ENCODE measurements at regions not wholly inside any gene's neighbourhood (a gene's known extent, or its start where the extent isn't known, plus 50 kb on each side); places are given as distances from the start of the nearest gene placed in this dataset.

DNA sequence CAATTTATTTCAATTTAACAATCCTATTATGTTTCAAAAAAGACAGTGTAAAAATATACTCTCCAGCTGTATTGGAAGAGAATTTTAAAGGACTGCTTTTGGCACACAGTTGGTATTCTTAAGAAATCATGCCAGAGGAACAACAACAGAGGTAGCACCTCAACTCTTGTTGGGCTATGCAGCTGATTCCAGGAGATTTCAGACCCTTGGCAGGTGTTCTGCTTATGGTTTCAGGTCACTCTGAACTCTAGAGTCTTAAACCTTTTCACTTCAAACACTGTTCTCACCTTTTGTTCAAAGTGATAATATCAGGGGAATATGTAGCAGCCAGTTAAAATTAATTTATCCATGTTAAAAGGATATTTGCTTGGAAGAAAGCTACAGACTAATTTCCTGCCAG, 160.1 kb downstream of the PFKFB3 start:
- TF ChIP-seq, protein P1, sequence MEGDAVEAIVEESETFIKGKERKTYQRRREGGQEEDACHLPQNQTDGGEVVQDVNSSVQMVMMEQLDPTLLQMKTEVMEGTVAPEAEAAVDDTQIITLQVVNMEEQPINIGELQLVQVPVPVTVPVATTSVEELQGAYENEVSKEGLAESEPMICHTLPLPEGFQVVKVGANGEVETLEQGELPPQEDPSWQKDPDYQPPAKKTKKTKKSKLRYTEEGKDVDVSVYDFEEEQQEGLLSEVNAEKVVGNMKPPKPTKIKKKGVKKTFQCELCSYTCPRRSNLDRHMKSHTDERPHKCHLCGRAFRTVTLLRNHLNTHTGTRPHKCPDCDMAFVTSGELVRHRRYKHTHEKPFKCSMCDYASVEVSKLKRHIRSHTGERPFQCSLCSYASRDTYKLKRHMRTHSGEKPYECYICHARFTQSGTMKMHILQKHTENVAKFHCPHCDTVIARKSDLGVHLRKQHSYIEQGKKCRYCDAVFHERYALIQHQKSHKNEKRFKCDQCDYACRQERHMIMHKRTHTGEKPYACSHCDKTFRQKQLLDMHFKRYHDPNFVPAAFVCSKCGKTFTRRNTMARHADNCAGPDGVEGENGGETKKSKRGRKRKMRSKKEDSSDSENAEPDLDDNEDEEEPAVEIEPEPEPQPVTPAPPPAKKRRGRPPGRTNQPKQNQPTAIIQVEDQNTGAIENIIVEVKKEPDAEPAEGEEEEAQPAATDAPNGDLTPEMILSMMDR (conservative IDR thresholded peaks at IDR 0.05) = no peak
- no peak for TF ChIP-seq ZFX (IDR thresholded peaks at IDR 0.05)
- no peak overlapping the region; the same call in 1 of the 2 replicates for H3K27ac ChIP-seq

DNA sequence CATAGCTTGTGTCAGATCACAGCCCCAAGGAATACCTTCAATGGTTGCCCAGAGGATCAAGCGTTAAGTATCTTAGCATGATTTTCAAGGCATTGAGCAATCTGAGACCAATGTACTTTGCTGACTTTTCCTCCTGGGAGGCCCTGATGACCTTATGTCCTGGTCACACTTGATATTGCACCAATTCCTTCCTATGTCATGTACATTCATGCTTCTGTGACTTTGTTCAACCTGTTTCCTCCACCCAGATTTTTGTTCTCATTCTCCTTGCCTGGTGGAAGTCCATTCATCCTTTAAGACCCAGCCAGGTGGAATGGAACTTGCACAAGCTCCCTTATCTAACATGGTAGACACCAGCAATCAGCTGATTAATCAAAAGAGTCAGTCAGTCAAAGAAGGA, 160.8 kb downstream of the PFKFB3 start:
- no peak overlapping the region; the same call in 1 of the 2 replicates for H3K27ac ChIP-seq
- TF ChIP-seq, protein P1 (conservative IDR thresholded peaks at IDR 0.05) = no peak
- TF ChIP-seq ZFX (IDR thresholded peaks at IDR 0.05) = no peak

DNA sequence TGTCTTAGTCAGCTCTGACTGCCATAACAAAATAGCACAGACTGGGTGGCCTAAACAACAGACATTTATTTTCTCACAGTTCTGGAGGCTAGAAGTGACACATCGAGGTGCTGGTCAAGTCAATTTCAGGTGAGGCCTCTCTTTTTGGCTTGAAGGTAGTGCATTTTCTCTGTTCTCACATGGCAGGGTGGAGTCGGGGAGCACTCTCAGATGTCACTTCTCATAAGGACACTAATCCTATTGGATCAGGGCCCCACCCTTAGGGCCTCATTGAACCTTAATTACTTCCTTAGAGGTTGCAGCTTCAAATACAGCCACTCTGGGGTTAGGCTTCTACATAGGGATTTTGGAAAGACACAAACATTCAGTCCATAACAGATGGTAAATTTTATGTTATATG, 161.6 kb downstream of the PFKFB3 start:
- TF ChIP-seq ZFX (IDR thresholded peaks at IDR 0.05) = no peak
- TF ChIP-seq, protein P1 (conservative IDR thresholded peaks at IDR 0.05) = no peak

DNA sequence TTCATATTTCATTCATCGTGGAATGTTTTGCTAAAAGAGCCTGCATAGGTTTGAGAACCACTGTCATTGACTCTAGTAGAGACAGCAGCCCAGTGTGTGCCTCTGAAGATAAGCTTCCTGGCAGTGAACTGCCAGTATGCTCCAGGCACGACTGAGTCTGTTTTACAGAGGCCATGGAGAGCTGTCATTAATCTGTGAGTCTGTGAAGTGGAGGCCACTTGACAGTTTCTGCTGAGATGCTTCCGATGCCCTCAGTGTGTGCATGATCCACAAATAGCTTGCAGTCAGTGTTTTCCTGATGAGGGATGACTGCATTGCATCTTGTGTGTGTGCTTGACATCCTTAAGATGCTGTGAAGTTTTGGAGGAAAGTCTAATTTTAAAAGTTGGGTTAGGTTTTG, 162.2 kb downstream of the PFKFB3 start:
- TF ChIP-seq ZFX (IDR thresholded peaks at IDR 0.05) = no peak
- TF ChIP-seq, protein P1 (conservative IDR thresholded peaks at IDR 0.05) = no peak
- peak overlapping the region; percentile 69; the same call in 1 of the 2 replicates for H3K27ac ChIP-seq

More for the DNA sequence above, 161.6 kb downstream of the PFKFB3 start:
- H3K27ac ChIP-seq = no peak overlapping the region

DNA sequence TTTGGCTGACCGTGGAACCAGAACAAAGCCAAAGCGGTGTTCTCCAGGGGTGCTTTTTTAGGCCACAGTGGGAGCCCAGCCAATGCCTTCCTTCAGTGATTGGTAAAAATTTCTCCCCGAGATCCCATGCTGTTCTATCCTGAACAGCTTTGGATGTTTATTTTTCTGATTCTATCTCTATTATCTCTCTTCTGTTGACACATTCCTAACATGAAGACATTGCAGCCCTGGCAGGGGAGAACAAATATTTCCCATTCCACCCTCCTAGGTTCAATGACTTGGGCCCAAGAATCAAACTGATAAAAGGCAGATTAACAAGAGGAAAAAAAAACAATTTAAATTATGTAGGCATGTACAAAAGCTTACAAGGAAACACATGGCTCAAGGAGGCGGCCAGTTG, 162.7 kb downstream of the PFKFB3 start:
- no peak for TF ChIP-seq ZFX (IDR thresholded peaks at IDR 0.05)
- TF ChIP-seq, protein P1 (conservative IDR thresholded peaks at IDR 0.05) = no peak
- H3K27ac ChIP-seq = peak overlapping the region; percentile 69; the same call in 1 of the 2 replicates
